Mucosa of descending colon (tissue), 3 donors: ENCODE measurements at regions not wholly inside any gene's neighbourhood (a gene's known extent, or its start where the extent isn't known, plus 50 kb on each side); places are given as distances from the start of the nearest gene placed in this dataset.

Source experiments
- ATAC-seq: fragments of 200-7000 bp; cut with Tn5 transposase; one replicate; pipeline ENCODE4 v1.9.1; 2020; ENCODE audit warnings: mild to moderate bottlenecking, moderate library complexity
- DNase-seq, 3 donors: peaks; one replicate each; pipeline ENCODE4 v3.0.0-alpha.2; 2020
- H3K36me3 ChIP-seq: fragments of 200-600 bp; one replicate; pipeline ENCODE4 v1.8.0; 2021; ENCODE audit warnings: low read depth, mild to moderate bottlenecking
- H3K4me1 ChIP-seq: fragments of 200-600 bp; one replicate; pipeline ENCODE4 v1.8.0; 2021; ENCODE audit warnings: low read depth, mild to moderate bottlenecking
- H3K4me3 ChIP-seq: fragments of 200-600 bp; one replicate; pipeline ENCODE4 v1.8.0; 2021; ENCODE audit warnings: mild to moderate bottlenecking
- H3K9me3 ChIP-seq: fragments of 200-600 bp; one replicate; pipeline ENCODE4 v1.8.0; 2021; ENCODE audit warnings: mild to moderate bottlenecking
- intact Hi-C, 2 donors: fragments of 100-400 bp; cut with DNase I in 1 of 2; cut with micrococcal nuclease in 1 of 2; formaldehyde crosslinking; loops; one replicate each; pipeline versions ENCODE4 v1.11.0 to v1.11.1; 2022; cut with DNase I, micrococcal nuclease
- TF ChIP-seq, protein P1 (sequence below): fragments of 200-600 bp; IDR thresholded peaks from one replicate; pipeline ENCODE4 v1.8.0; 2022; ENCODE audit warnings: antibody characterized with exemption, mild to moderate bottlenecking
- donor health status: DM: no; HTN: no; CAD: no; lungs with moderate emphysema.
- donor health status: DM: no; HTN: no; CAD: no.
- donor health status: DM: no; HTN: yes; CAD: no.

DNA sequence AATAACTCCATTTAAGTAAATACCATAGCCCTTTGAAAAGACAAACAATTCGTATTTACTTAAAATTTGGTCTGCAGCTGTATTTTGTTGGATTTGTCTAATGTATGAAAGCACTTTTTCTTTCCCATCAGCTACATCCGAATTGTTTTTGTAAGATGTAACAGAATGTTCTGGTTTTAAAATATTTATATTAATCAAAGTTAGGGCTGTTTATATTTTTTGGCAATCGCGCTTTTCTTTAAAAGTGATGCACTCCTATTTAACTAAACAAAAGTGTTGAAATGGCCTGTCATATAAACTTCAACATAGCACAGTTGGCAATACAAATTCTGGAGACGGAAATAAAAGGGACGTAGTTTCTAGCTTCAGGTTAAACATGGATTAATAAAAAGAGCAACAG is 216.3 kb upstream of the ADGRL2 start:
- H3K9me3 ChIP-seq = no peaks in the 10 kb centered on the region
- H3K36me3 ChIP-seq = no peaks in the 10 kb centered on the region
- H3K4me3 ChIP-seq = no peak overlapping the region
- DNase-seq = no peak
- TF ChIP-seq, protein P1, sequence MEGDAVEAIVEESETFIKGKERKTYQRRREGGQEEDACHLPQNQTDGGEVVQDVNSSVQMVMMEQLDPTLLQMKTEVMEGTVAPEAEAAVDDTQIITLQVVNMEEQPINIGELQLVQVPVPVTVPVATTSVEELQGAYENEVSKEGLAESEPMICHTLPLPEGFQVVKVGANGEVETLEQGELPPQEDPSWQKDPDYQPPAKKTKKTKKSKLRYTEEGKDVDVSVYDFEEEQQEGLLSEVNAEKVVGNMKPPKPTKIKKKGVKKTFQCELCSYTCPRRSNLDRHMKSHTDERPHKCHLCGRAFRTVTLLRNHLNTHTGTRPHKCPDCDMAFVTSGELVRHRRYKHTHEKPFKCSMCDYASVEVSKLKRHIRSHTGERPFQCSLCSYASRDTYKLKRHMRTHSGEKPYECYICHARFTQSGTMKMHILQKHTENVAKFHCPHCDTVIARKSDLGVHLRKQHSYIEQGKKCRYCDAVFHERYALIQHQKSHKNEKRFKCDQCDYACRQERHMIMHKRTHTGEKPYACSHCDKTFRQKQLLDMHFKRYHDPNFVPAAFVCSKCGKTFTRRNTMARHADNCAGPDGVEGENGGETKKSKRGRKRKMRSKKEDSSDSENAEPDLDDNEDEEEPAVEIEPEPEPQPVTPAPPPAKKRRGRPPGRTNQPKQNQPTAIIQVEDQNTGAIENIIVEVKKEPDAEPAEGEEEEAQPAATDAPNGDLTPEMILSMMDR = no peak
- intact Hi-C loops = no loop called here
- no peak for ATAC-seq
- no peaks in the 10 kb centered on the region for H3K4me1 ChIP-seq

DNA sequence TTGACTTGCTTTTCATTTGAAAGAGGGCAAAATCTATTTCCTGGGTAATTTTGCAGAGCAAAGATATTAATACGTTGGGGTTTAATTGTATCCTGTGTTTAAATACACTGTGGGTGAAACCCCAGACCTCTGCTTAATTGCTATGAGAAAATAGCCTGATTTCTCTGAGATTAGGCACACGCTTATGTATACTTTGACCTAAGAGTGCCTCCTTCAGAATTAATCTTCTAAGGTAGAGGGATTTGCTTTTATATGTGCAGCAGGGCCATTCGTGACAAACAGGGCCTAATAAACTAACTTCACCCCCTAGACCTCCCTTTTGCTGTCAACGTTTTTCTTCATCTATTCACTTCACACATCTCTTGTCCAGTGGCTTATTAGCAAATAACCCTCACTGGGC is 216.9 kb upstream of the ADGRL2 start:
- no peak for DNase-seq
- H3K9me3 ChIP-seq = no peaks in the 10 kb centered on the region
- no peak for ATAC-seq

GRCh38 chr1:81582467-81582986 is 218.2 kb upstream of the ADGRL2 start:
- no peaks in the 10 kb centered on the region for H3K4me1 ChIP-seq
- intact Hi-C loops = no loop called here
- TF ChIP-seq, protein P1 = no peak
- no peak for ATAC-seq
- no peak overlapping the region for H3K4me3 ChIP-seq
- H3K9me3 ChIP-seq = no peaks in the 10 kb centered on the region
- DNase-seq = no peak
- H3K36me3 ChIP-seq = no peaks in the 10 kb centered on the region

More for the DNA sequence above, 216.9 kb upstream of the ADGRL2 start:
- Histone ChIP-seq H3K36me3 (no peaks in the 10 kb centered on the region), H3K4me3 (no peak overlapping the region), H3K4me1 (no peaks in the 10 kb centered on the region)
- TF ChIP-seq, protein P1 = no peak
- intact Hi-C loops = no loop called here

GRCh38 chr1:81578867-81579266 is 221.9 kb upstream of the ADGRL2 start:
- Histone ChIP-seq H3K4me3 (no peak overlapping the region), H3K36me3 (no peaks in the 10 kb centered on the region), H3K4me1 (no peaks in the 10 kb centered on the region), H3K9me3 (no peaks in the 10 kb centered on the region)
- intact Hi-C loops = no loop called here
- DNase-seq = no peak
- TF ChIP-seq, protein P1 = no peak
- ATAC-seq = no peak

DNA sequence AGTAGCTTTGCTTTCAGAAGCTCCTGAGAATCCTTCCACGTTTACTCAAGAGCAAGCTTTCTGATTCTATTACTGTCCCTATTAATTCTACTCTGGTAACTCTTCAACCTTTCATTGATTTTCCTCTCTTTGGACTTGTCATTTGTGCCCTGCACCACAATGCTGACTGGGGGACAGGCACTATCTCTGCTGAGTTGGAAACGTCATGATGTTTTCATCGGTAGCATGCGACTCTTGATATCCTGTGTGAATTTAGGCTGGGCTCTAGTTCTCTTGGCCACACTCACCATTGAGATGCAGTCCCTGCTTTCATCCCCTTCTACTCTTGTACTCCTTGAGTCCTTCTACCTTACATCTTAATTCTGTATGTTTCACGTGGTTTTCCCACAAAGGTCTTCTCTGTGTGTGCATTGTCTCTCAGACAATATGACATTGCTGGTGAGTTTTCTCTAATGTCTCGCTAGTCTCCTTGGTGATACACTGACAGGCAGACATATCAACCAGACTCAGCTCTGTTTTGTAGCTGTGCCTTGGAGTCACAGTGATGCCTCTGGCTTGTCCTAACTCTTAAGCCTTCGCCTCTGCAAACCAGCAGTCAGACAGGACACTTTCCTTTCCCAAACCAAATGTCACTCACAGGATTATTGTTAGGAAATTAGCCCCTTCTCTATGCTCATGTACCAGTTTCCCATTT is 223.6 kb upstream of the ADGRL2 start:
- Histone ChIP-seq H3K4me1 (no peaks in the 10 kb centered on the region), H3K4me3 (no peak overlapping the region), H3K36me3 (no peaks in the 10 kb centered on the region), H3K9me3 (no peaks in the 10 kb centered on the region)
- DNase-seq (no peak), ATAC-seq (no peak)
- TF ChIP-seq, protein P1 = no peak
- intact Hi-C loops = no loop called here
